ENCODE measurements at regions not wholly inside any gene's neighbourhood (a gene's known extent, or its start where the extent isn't known, plus 50 kb on each side); places are given as distances from the start of the nearest gene placed in this dataset.

DNA sequence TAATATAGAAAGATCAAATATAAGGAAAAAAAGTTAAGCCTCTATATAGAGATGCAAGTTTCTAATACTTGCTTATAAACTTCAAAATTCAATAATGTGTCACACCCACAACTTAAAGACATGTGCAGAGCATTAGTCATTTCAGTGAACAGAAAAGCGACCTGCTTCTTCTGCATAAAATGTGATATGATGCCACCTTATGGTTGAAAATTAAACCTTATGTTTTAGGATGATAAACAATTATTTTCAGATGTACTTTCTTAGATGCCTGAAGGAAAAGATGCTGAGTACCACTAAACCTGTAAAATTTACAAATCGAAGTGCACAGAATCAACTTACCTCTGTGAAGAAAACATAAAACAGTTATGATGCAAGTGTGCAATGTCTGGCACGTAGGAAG lies 96.0 kb downstream of the MTERF1 start:
- TF ChIP-seq, protein P1, sequence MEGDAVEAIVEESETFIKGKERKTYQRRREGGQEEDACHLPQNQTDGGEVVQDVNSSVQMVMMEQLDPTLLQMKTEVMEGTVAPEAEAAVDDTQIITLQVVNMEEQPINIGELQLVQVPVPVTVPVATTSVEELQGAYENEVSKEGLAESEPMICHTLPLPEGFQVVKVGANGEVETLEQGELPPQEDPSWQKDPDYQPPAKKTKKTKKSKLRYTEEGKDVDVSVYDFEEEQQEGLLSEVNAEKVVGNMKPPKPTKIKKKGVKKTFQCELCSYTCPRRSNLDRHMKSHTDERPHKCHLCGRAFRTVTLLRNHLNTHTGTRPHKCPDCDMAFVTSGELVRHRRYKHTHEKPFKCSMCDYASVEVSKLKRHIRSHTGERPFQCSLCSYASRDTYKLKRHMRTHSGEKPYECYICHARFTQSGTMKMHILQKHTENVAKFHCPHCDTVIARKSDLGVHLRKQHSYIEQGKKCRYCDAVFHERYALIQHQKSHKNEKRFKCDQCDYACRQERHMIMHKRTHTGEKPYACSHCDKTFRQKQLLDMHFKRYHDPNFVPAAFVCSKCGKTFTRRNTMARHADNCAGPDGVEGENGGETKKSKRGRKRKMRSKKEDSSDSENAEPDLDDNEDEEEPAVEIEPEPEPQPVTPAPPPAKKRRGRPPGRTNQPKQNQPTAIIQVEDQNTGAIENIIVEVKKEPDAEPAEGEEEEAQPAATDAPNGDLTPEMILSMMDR (CRISPR knock-in tag; IDR thresholded peaks at IDR 0.05) = peak; percentile 46
- no peak for TF ChIP-seq RAD21 (CRISPR knock-in tag; IDR thresholded peaks at IDR 0.05)

Data from HepG2 (cell line).